B cell (primary cell): ENCODE measurements at regions not wholly inside any gene's neighbourhood (a gene's known extent, or its start where the extent isn't known, plus 50 kb on each side); places are given as distances from the start of the nearest gene placed in this dataset.

Experiments used
- ATAC-seq: fragments of 200-7000 bp; cut with Tn5 transposase; one replicate; pipeline ENCODE4 v1.10.0; 2021; ENCODE audit warnings: low read depth, mild to moderate bottlenecking, moderate number of reproducible peaks, moderate library complexity
- CTCF ChIA-PET: fragments of 350-600 bp; sonication (Branson Sonifier 250); formaldehyde crosslinking; loops from one replicate; lab custom pipeline; 2021; ENCODE audit warnings: antibody characterized with exemption, inconsistent platforms; lab: Charles Lee
- POLR2A ChIA-PET: fragments of 350-600 bp; sonication (Branson Sonifier 250); formaldehyde crosslinking; loops from one replicate; lab custom pipeline; 2021; ENCODE audit warnings: antibody characterized with exemption; lab: Charles Lee
- DNase-seq: peaks from one replicate; pipeline ENCODE4 v3.0.0; 2013
- H2AFZ ChIP-seq: 2 replicates; pipeline ENCODE4 v1.6.1; 2012; ENCODE audit warnings: mild to moderate bottlenecking, low read depth, low read length; ENCODE audit not compliant: insufficient read depth, poor library complexity, severe bottlenecking
- H3K27ac ChIP-seq, 2 donors: 1 replicate in 1 of 2; 2 replicates in 1 of 2; pipeline ENCODE4 v1.5.1; 2012 to 2013; ENCODE audit warnings: low read length in 2 of 2, mild to moderate bottlenecking in 2 of 2, moderate library complexity in 1 of 2
- H3K27me3 ChIP-seq, 4 experiments: fragments of 200-600 bp in 1 of 4; sonication (generic) in 1 of 4; replicated peaks in 1 of 4; 1 replicate in 2 of 4; 2 replicates in 2 of 4; pipeline versions ENCODE4 v1.6.1 to v1.7.0; 2013 to 2016; ENCODE audit warnings: low read length in 3 of 4, mild to moderate bottlenecking in 2 of 4, mixed read lengths in 1 of 4, moderate library complexity in 1 of 4; ENCODE audit not compliant: insufficient read depth in 4 of 4, control insufficient read depth in 3 of 4; ENCODE audit errors: control extremely low read depth in 1 of 4
- H3K36me3 ChIP-seq, 2 experiments: replicated peaks in 1 of 2; 1 replicate in 1 of 2; 2 replicates in 1 of 2; pipeline versions ENCODE4 v1.6.1 to v1.7.1; 2013; ENCODE audit warnings: low read length in 1 of 2; ENCODE audit not compliant: insufficient read depth in 2 of 2, control insufficient read depth in 1 of 2; ENCODE audit errors: control extremely low read depth in 1 of 2, extremely low read depth in 1 of 2
- H3K4me1 ChIP-seq, 2 donors: fragments of 200-600 bp in 1 of 2; sonication (generic) in 1 of 2; 1 replicate in 1 of 2; 2 replicates in 1 of 2; pipeline versions ENCODE4 v1.5.1 to v1.6.1; 2013 to 2017; ENCODE audit warnings: low read length in 2 of 2; ENCODE audit not compliant: control insufficient read depth in 2 of 2, insufficient read depth in 2 of 2
- H3K4me2 ChIP-seq: replicated peaks from 2 replicates; pipeline ENCODE3; 2012; ENCODE audit warnings: mild to moderate bottlenecking, low read depth, low read length; ENCODE audit not compliant: poor library complexity, severe bottlenecking
- H3K4me3 ChIP-seq, 5 experiments: fragments of 200-600 bp in 1 of 5; sonication (generic) in 1 of 5; 1 replicate in 3 of 5; 2 replicates in 2 of 5; pipeline versions ENCODE4 v1.5.1 to v1.7.0; 2011 to 2016; ENCODE audit warnings: low read length in 4 of 5, mild to moderate bottlenecking in 4 of 5, low read depth in 2 of 5, control low read depth in 1 of 5, moderate library complexity in 1 of 5; ENCODE audit not compliant: insufficient read depth in 1 of 5; ENCODE audit errors: control extremely low read depth in 1 of 5, extremely low read depth in 1 of 5
- H3K79me2 ChIP-seq: fragments of 200-600 bp; sonication (generic); one replicate; pipeline ENCODE4 v1.6.0; 2016; ENCODE audit warnings: low read length; ENCODE audit not compliant: control insufficient read depth, insufficient read depth
- H3K9ac ChIP-seq: fragments of 200-600 bp; sonication (generic); 2 replicates; pipeline ENCODE4 v1.6.1; 2017; ENCODE audit warnings: mild to moderate bottlenecking, low read length, moderate library complexity
- H3K9me3 ChIP-seq, 3 donors: one replicate each; pipeline versions ENCODE4 v1.6.1 to v1.7.1; 2013; ENCODE audit warnings: low read length in 2 of 3; ENCODE audit not compliant: control insufficient read depth in 2 of 3, insufficient read depth in 1 of 3; ENCODE audit errors: control extremely low read depth in 1 of 3
- H4K20me1 ChIP-seq: 2 replicates; pipeline ENCODE4 v1.6.0; 2012; ENCODE audit warnings: mild to moderate bottlenecking, low read length; ENCODE audit not compliant: insufficient read depth, control insufficient read depth, poor library complexity, severe bottlenecking
- H3K27ac Mint-ChIP-seq: one replicate; pipeline ENCODE4 v1.8.0; 2021; ENCODE audit warnings: mixed read lengths
- H3K27me3 Mint-ChIP-seq: one replicate; pipeline ENCODE4 v1.8.0; 2021; ENCODE audit warnings: mixed read lengths
- H3K4me1 Mint-ChIP-seq: one replicate; pipeline ENCODE4 v1.8.0; 2021; ENCODE audit warnings: mixed read lengths
- H3K4me3 Mint-ChIP-seq: one replicate; pipeline ENCODE4 v1.8.0; 2021; ENCODE audit warnings: mixed read lengths
- H3K9me3 Mint-ChIP-seq: one replicate; pipeline ENCODE4 v1.8.0; 2022; ENCODE audit warnings: mixed read lengths; ENCODE audit not compliant: insufficient read depth
- CTCF ChIP-seq: fragments of 200-600 bp; IDR thresholded peaks from one replicate; pipeline ENCODE4 v1.8.0; 2022; ENCODE audit warnings: antibody characterized with exemption, mild to moderate bottlenecking
- EZH2 ChIP-seq: IDR thresholded peaks from 2 replicates; pipeline ENCODE4 v1.6.1; 2012; ENCODE audit warnings: borderline replicate concordance, low read depth, mild to moderate bottlenecking, moderate library complexity, low read length; ENCODE audit not compliant: insufficient read depth, poor library complexity, severe bottlenecking
- WGBS: methylation state at CpG from one replicate; pipeline ENCODE4 v1.1.5; 2013; ENCODE audit warnings: missing lambda C conversion rate; ENCODE audit not compliant: insufficient coverage; 5-methylcytosine and 5-hydroxymethylcytosine counted together
- intact Hi-C: fragments of 100-400 bp; cut with micrococcal nuclease; formaldehyde crosslinking; loops from one replicate; pipeline ENCODE4 v1.10.0; 2022

DNA sequence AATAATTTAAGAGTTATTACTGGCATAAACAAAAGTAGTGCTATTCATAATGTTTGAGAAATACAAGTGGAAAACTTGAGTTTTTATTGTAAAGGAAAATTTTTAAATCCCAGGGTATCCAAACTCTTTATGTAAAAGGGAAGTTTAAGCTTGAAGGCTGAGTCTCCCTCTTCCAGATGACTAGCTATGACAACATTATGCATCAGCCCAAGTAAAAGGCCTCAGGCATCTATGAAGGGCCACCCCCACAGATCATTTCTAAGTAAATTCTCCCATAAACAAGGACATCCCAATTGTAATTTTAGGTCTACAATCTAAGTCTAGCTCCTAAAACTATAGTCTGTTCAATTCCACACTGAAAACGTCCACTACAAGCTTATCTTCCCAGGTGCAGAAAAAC lies 166.2 kb upstream of the STEAP1 start:
- Histone ChIP-seq H3K27ac (no peak overlapping the region), H3K79me2 (no peaks in the 10 kb centered on the region), H3K4me3 (no peak overlapping the region), H3K9me3 (no peaks in the 10 kb centered on the region), H3K4me2 (no peak overlapping the region), H3K27me3 (no peaks in the 10 kb centered on the region), H4K20me1 (no peaks in the 10 kb centered on the region), H2AFZ (no peak overlapping the region), H3K9ac (no peak overlapping the region), H3K36me3 (no peaks in the 10 kb centered on the region), H3K4me1 (no peaks in the 10 kb centered on the region)
- 70% methylated on average over 1 of the region's 1 CpG for WGBS
- no peak overlapping the region for H3K27ac Mint-ChIP-seq
- no peak overlapping the region for H3K4me3 Mint-ChIP-seq
- no peaks in the 10 kb centered on the region for H3K4me1 Mint-ChIP-seq
- no peak for TF ChIP-seq CTCF
- TF ChIP-seq EZH2: no peak
- CTCF ChIA-PET: no interaction called here
- H3K27me3 Mint-ChIP-seq: no peaks in the 10 kb centered on the region
- intact Hi-C loops: no loop called here
- ATAC-seq: no peak
- H3K9me3 Mint-ChIP-seq: peaks cover 3% of the 10 kb centered on the region
- POLR2A ChIA-PET: no interaction called here
- no peak for DNase-seq

DNA sequence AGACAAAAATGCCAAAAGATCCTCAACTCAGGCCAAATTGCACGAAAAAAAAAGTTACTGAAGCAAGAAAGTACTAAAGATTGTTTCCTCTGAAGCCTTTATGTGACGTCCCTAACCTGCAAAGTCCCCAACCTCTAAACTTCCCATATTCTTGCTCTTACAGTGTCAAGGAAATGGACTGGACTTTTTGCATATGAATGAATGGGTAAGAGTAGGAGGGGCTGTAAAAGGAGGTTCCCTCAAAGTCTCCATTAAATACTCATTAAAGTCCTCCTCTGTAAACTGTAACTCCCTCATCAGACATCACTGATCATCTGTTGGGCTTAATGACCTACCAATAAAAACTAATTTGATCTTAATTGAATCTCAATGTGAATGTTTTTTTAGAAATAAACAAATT lies 164.8 kb upstream of the STEAP1 start:
- H3K9me3 Mint-ChIP-seq: peaks cover 3% of the 10 kb centered on the region
- intact Hi-C loops: no loop called here
- Histone ChIP-seq H3K27ac (no peak overlapping the region), H3K79me2 (no peaks in the 10 kb centered on the region), H2AFZ (no peak overlapping the region), H4K20me1 (no peaks in the 10 kb centered on the region), H3K27me3 (no peaks in the 10 kb centered on the region), H3K4me1 (no peaks in the 10 kb centered on the region), H3K9ac (no peak overlapping the region), H3K4me2 (no peak overlapping the region), H3K9me3 (no peaks in the 10 kb centered on the region), H3K4me3 (no peak overlapping the region), H3K36me3 (no peaks in the 10 kb centered on the region)
- no peak overlapping the region for H3K27ac Mint-ChIP-seq
- ATAC-seq: no peak
- 38% methylated on average over 1 of the region's 2 CpGs for WGBS
- TF ChIP-seq CTCF: no peak
- TF ChIP-seq EZH2: no peak
- ChIA-PET POLR2A (no interaction called here), CTCF (no interaction called here)
- DNase-seq: no peak
- H3K27me3 Mint-ChIP-seq: no peaks in the 10 kb centered on the region
- H3K4me3 Mint-ChIP-seq: no peak overlapping the region
- no peaks in the 10 kb centered on the region for H3K4me1 Mint-ChIP-seq
